NCI-H526 (cell line): ENCODE measurements at regions not wholly inside any gene's neighbourhood (a gene's known extent, or its start where the extent isn't known, plus 50 kb on each side); places are given as distances from the start of the nearest gene placed in this dataset.
A peak's percentile ranks its signal among the peaks of the same experiment; 100 is the strongest.

Experiments used
- DNase-seq, 2 experiments: peaks; one replicate each; lab custom pipeline; 2025; lab: John Stamatoyannopoulos, UW

GRCh38 chr2:129748653-129749052, 230.8 kb upstream of the RAB6C start:
- DNase-seq = peak; percentile 53 to 75

GRCh38 chr2:129751409-129751808, 228.1 kb upstream of the RAB6C start:
- no peak for DNase-seq

GRCh38 chr2:129752176-129752575, 227.3 kb upstream of the RAB6C start:
- DNase-seq = peak; percentile 34 to 70

- no peak for DNase-seq
Measured at GRCh38 chr2:129752686-129753085, 226.8 kb upstream of the RAB6C start.

GRCh38 chr2:129753261-129753660, 226.2 kb upstream of the RAB6C start:
- no peak for DNase-seq

GRCh38 chr2:129754421-129754820, 225.0 kb upstream of the RAB6C start:
- DNase-seq = peak in 1 of 2 experiments; percentile 55

GRCh38 chr2:129754831-129755230, 224.6 kb upstream of the RAB6C start:
- DNase-seq = no peak

- DNase-seq = peak in 1 of 2 experiments; percentile 23
Measured at GRCh38 chr2:129755786-129756185, 223.7 kb upstream of the RAB6C start.

GRCh38 chr2:129756276-129756675, 223.2 kb upstream of the RAB6C start:
- DNase-seq = no peak

- no peak for DNase-seq
Measured at GRCh38 chr2:129757366-129757914, 222.0 kb upstream of the RAB6C start.

- peak in 1 of 2 experiments; percentile 15 for DNase-seq
Measured at GRCh38 chr2:129757915-129758783, 221.3 kb upstream of the RAB6C start.

GRCh38 chr2:129758784-129759471, 220.5 kb upstream of the RAB6C start:
- DNase-seq = no peak

GRCh38 chr2:129759472-129760010, 219.9 kb upstream of the RAB6C start:
- DNase-seq = no peak

- DNase-seq = no peak
Measured at GRCh38 chr2:129760669-129761068, 218.8 kb upstream of the RAB6C start.

- no peak for DNase-seq
Measured at GRCh38 chr2:129761569-129762021, 217.9 kb upstream of the RAB6C start.

- DNase-seq = no peak
Measured at GRCh38 chr2:129762386-129763189, 216.9 kb upstream of the RAB6C start.

GRCh38 chr2:129763190-129763846, 216.1 kb upstream of the RAB6C start:
- DNase-seq = peak in 1 of 2 experiments; percentile 33

- DNase-seq = no peak
Measured at GRCh38 chr2:129763966-129764365, 215.5 kb upstream of the RAB6C start.

GRCh38 chr2:129764376-129765325, 214.8 kb upstream of the RAB6C start:
- no peak for DNase-seq

GRCh38 chr2:129765326-129765677, 214.2 kb upstream of the RAB6C start:
- DNase-seq = no peak
